Gastrocnemius medialis (tissue), 4 donors: ENCODE measurements at regions not wholly inside any gene's neighbourhood (a gene's known extent, or its start where the extent isn't known, plus 50 kb on each side); places are given as distances from the start of the nearest gene placed in this dataset.
A peak's percentile ranks its signal among the peaks of the same experiment; 100 is the strongest.
"Not testable (repeated sequence)": the region's sequence is repeated elsewhere in the genome, so short reads cannot be mapped to it uniquely, and the experiment has no call there.

ENCODE experiments used
- ATAC-seq, 2 donors: fragments of 150-250 bp; one replicate each; pipeline ENCODE4 v1.9.1; 2016
- DNase-seq, 2 donors: peaks; one replicate each; pipeline ENCODE4 v3.0.0-alpha.2; 2019
- H3K27ac ChIP-seq, 4 donors: fragments of 200-600 bp; sonication (generic); 1 replicate in 1 of 4; 2 replicates in 3 of 4; pipeline ENCODE4 v1.5.1; 2016 to 2018; ENCODE audit warnings: mild to moderate bottlenecking in 2 of 4, moderate library complexity in 1 of 4
- H3K27me3 ChIP-seq, 3 donors: fragments of 200-600 bp; sonication (generic) in 2 of 3; 1 replicate in 1 of 3; 2 replicates in 2 of 3; pipeline versions ENCODE4 v1.5.1 to v1.6.0; 2016 to 2019; ENCODE audit warnings: mild to moderate bottlenecking in 1 of 3, moderate library complexity in 1 of 3
- H3K36me3 ChIP-seq, 2 donors: fragments of 200-600 bp; sonication (generic) in 1 of 2; one replicate each; pipeline ENCODE4 v1.5.1; 2017 to 2018
- H3K4me1 ChIP-seq, 2 donors: fragments of 200-600 bp; sonication (generic) in 1 of 2; one replicate each; pipeline ENCODE4 v1.5.1; 2016 to 2017; ENCODE audit warnings: mild to moderate bottlenecking in 2 of 2
- H3K4me3 ChIP-seq, 4 donors: fragments of 200-600 bp; sonication (generic) in 3 of 4; 1 replicate in 1 of 4; 2 replicates in 3 of 4; pipeline ENCODE4 v1.5.1; 2016 to 2019; ENCODE audit warnings: mild to moderate bottlenecking in 2 of 4
- H3K9me3 ChIP-seq, 3 donors: fragments of 200-600 bp; sonication (generic) in 2 of 3; 1 replicate in 1 of 3; 2 replicates in 2 of 3; pipeline ENCODE4 v1.5.1; 2016 to 2019
- CTCF ChIP-seq, 5 experiments: fragments of 450-650 bp in 3 of 5; fragments of 200-600 bp in 2 of 5; sonication (generic) in 2 of 5; IDR thresholded peaks in 4 of 5; conservative IDR thresholded peaks in 1 of 5; 1 replicate in 4 of 5; 2 replicates in 1 of 5; pipeline ENCODE4 v1.5.1; 2016 to 2019; ENCODE audit warnings: antibody characterized with exemption in 5 of 5, mild to moderate bottlenecking in 3 of 5, moderate library complexity in 3 of 5
- POLR2A ChIP-seq, 2 donors: fragments of 450-650 bp; IDR thresholded peaks; one replicate each; pipeline ENCODE4 v1.6.1; 2017; ENCODE audit warnings: antibody characterized with exemption in 2 of 2, mild to moderate bottlenecking in 2 of 2, moderate library complexity in 2 of 2
- in situ Hi-C, 4 donors: fragments of 200-750 bp; cut with MboI; loops; one replicate each; pipeline versions ENCODE4 v1.15.0 to v1.8.0; 2017; ENCODE audit warnings: low sequenced_read_pairs in 4 of 4
- intact Hi-C: fragments of 100-400 bp; cut with DNase I; formaldehyde crosslinking; loops from one replicate; pipeline ENCODE4 v1.15.1; 2023; ENCODE audit warnings: low total_unique reads

GRCh38 chr10:71912431-71912830 is 51.8 kb upstream of the CHST3 start:
- Histone ChIP-seq H3K4me1 (no peaks in the 10 kb centered on the region), H3K27me3 (no peaks in the 10 kb centered on the region), H3K4me3 (no peak overlapping the region), H3K36me3 (no peaks in the 10 kb centered on the region), H3K27ac (no peak overlapping the region), H3K9me3 (no peaks in the 10 kb centered on the region)
- DNase-seq, result no peak
- TF ChIP-seq POLR2A (IDR thresholded peaks at IDR 0.05), result no peak
- TF ChIP-seq CTCF (IDR thresholded peaks at IDR 0.05 in 4 of 5, conservative IDR thresholded peaks at IDR 0.05 in 1 of 5), result no peak
- no peak for ATAC-seq
- in situ Hi-C loops, result no loop called here
- intact Hi-C loops, result no loop called here

DNA sequence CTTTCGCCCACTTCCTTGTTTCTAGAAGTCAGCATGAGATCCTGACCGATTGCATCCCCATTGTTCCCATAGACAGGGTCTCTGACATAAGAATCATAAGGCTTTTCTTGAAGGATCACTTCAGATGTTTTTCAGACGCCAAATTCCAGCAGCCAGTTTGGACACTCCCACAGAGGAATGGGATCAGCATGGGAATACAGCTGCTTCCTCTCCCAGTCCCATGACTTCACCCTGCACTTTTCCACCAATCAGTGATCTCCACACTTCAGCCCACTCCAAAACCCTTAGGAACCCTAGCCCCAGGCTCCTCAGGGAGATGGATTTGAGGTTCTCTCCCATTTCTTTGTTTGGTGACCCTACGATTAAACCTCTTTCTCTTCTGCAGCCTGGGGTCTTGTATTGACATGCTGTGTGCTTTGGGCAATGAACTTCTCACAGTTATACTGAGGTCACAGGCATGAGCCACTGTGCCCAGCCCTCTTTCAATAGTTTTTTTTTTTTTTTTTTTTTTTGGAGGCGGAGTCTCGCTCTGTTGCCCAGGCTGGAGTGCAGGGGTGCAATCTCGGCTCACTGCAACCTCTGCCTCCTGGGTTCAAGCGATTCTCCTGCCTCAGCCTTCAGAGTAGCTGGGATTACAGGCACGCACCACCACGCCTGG is 52.8 kb upstream of the CHST3 start:
- Histone ChIP-seq H3K27ac (no peak overlapping the region), H3K27me3 (no peaks in the 10 kb centered on the region), H3K4me1 (no peaks in the 10 kb centered on the region), H3K4me3 (no peak overlapping the region), H3K9me3 (no peaks in the 10 kb centered on the region), H3K36me3 (no peaks in the 10 kb centered on the region)
- TF ChIP-seq CTCF (IDR thresholded peaks at IDR 0.05 in 4 of 5, conservative IDR thresholded peaks at IDR 0.05 in 1 of 5) (no peak), POLR2A (IDR thresholded peaks at IDR 0.05) (no peak)
- DNase-seq (no peak), ATAC-seq (peak in 1 of 2 donors; percentile 23)
- in situ Hi-C loops (no loop called here), intact Hi-C loops (no loop called here)

DNA sequence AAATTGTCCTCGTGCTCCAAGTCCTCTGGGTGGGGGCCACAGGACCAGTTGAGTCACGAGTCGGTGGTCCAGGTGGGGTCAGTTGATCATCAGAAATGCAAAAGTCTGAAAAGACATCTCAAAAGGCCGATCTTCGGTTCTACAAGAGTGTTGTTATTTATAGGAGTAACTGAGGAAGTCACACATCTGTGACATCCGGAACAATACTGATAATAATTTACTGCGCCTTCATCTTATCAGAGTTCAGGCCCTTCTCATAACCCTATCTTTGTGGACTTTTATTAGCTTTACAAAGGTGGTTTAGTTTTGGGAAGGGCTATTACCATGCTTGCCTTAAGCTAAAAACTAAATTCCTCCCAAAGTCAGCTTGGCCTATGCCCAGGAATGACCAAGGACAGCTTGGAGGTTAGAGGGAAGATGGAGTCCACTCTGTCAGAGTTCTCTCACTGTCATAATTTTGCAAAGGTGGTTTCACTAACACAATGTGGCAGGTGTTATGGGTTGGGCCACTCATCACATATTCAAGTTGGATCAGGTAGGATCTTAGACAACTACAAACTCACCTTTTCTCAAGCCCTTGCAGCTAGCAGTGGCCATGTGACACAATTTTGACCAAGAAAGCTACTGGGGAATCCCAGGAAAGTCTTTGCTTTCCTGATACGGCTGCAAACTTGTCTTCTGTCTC is 54.7 kb upstream of the CHST3 start:
- H3K36me3 ChIP-seq, result no peaks in the 10 kb centered on the region
- no peak for ATAC-seq
- H3K27ac ChIP-seq, result no peak overlapping the region
- no peak overlapping the region for H3K4me3 ChIP-seq
- TF ChIP-seq POLR2A (IDR thresholded peaks at IDR 0.05) (no peak), CTCF (IDR thresholded peaks at IDR 0.05 in 4 of 5, conservative IDR thresholded peaks at IDR 0.05 in 1 of 5) (no peak)
- H3K9me3 ChIP-seq, result no peaks in the 10 kb centered on the region
- no peaks in the 10 kb centered on the region for H3K27me3 ChIP-seq
- intact Hi-C loops, result no loop called here
- in situ Hi-C loops, result no loop called here
- no peak for DNase-seq
- H3K4me1 ChIP-seq, result no peaks in the 10 kb centered on the region

DNA sequence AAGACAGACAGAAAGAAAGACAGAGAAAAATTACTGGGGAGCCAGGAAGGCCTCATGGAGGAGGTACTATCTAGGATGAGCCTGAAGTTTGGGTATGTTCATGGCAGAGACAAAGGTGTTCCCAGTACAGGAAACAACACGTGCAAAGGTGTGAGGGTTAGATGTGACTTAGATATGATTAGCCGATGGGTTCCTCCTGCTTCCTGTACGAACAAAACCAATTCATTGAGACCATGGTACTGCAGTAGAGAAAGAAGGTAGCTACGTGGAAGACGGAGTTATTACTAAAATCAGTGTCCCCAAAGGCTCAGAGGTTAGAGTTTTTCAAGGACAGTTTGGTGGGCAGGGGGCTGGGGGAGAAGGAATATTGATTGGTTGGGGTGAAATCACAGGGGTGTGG is 55.2 kb upstream of the CHST3 start:
- no peaks in the 10 kb centered on the region for H3K9me3 ChIP-seq
- no peaks in the 10 kb centered on the region for H3K27me3 ChIP-seq
- H3K27ac ChIP-seq, result no peak overlapping the region
- DNase-seq (no peak), ATAC-seq (no peak)
- no peaks in the 10 kb centered on the region for H3K36me3 ChIP-seq
- no peak overlapping the region for H3K4me3 ChIP-seq
- intact Hi-C loops (no loop called here), in situ Hi-C loops (no loop called here)
- no peak for TF ChIP-seq POLR2A (IDR thresholded peaks at IDR 0.05)
- H3K4me1 ChIP-seq, result no peaks in the 10 kb centered on the region

- TF ChIP-seq CTCF (IDR thresholded peaks at IDR 0.05 in 4 of 5, conservative IDR thresholded peaks at IDR 0.05 in 1 of 5), result no peak
- ATAC-seq, result no peak
- no peak for DNase-seq
- no peaks in the 10 kb centered on the region for H3K9me3 ChIP-seq
- no peak overlapping the region for H3K27ac ChIP-seq
- intact Hi-C loops (no loop called here), in situ Hi-C loops (no loop called here)
- no peaks in the 10 kb centered on the region for H3K36me3 ChIP-seq
- H3K27me3 ChIP-seq, result no peaks in the 10 kb centered on the region
- no peak overlapping the region for H3K4me3 ChIP-seq
- H3K4me1 ChIP-seq, result no peaks in the 10 kb centered on the region
Observed at GRCh38 chr10:71905164-71905563, 54.1 kb upstream of the PSAP start.

- H3K4me3 ChIP-seq, H3K4me1 ChIP-seq, in situ Hi-C loops, ATAC-seq, intact Hi-C loops, H3K27ac ChIP-seq, DNase-seq, H3K27me3 ChIP-seq, H3K36me3 ChIP-seq, H3K9me3 ChIP-seq: not testable (repeated sequence)
Observed at GRCh38 chr10:71903636-71904250, 52.7 kb upstream of the PSAP start.
